ENCODE measurements at regions not wholly inside any gene's neighbourhood (a gene's known extent, or its start where the extent isn't known, plus 50 kb on each side); places are given as distances from the start of the nearest gene placed in this dataset.
"Not testable (repeated sequence)": the region's sequence is repeated elsewhere in the genome, so short reads cannot be mapped to it uniquely, and the experiment has no call there.

DNA sequence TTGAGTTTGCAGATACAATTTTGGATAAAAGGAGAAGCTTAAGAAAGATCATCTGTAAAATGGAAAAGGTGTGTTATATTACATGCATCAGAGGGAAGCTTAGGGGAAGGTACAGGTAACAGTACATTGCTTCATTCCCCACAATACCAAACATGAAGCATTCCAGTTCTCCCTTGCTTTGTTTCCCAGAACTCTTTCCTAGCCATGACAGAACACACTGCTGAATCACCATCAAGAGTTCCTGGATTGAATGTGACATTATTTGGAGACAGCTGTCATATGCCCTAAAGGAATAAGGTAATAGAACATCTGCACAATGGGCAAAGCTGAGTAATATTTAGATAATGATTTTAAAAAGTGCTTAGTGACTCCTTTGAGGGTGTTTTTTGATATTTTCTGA, 303.5 kb upstream of the ST8SIA4 start:
- DNase-seq (ENCODE audit: low spot score) = no peak

DNA sequence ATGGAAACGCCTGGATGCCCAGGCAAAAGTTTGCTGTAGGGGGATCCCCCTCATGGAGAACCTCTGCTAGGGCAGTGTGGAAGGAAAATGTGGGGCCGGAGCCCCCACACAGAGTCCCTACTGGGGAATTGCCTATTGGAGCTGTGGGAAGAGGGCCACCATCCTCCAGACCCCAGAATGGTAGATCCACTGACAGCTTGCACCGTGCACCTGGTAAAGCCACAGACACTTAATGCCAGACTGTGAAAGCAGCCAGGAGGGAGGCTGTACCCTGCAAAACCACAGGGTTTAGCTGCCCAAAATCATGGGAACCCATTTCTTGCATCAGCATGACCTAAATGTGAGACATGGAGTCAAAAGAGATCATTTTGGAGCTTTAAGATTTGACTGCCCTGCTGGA, 302.0 kb upstream of the ST8SIA4 start:
- not testable (repeated sequence) for DNase-seq (ENCODE audit: low spot score)

GRCh38 chr5:101180365-101180764, 277.3 kb upstream of the ST8SIA4 start:
- not testable (repeated sequence) for DNase-seq (ENCODE audit: low spot score)

DNA sequence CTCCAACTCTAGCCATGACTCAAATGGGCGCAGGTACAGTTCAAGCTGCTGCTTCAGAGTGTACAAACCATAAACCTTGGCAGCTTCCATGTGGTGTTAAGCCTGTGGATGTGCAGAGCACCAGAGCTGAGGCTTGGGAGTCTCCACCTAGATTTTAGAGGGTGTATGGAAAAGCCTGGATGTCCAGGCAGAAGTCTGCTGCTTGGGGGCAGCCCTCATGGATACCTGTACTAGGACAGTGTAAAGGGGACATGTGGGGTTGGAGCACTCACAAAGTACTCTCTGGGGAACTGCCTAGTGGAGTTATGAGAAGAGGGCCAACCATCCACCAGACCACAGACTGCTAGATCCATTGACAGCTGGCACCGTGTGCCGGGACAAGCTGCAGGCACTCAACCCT, 273.5 kb upstream of the ST8SIA4 start:
- DNase-seq (ENCODE audit: low spot score) = no peak

DNA sequence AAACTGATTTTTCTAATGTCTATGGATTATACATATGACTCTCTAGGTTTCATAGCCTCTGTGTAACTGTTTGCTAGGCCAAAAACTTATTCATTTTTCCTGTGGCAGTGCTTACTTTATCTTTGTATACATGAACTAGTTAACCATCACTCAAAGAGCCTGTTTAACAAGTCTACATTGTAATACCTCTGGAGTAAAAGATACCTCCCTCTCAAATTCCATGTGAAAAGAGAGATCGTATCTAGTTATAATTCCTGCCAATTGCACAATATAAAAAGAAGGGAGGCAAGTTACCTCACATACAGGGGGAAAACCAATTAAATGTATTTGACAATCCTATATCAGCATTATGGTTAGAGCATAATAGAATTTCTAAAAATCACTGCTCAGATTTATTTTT, 271.9 kb upstream of the ST8SIA4 start:
- no peak for DNase-seq (ENCODE audit: low spot score)

DNA sequence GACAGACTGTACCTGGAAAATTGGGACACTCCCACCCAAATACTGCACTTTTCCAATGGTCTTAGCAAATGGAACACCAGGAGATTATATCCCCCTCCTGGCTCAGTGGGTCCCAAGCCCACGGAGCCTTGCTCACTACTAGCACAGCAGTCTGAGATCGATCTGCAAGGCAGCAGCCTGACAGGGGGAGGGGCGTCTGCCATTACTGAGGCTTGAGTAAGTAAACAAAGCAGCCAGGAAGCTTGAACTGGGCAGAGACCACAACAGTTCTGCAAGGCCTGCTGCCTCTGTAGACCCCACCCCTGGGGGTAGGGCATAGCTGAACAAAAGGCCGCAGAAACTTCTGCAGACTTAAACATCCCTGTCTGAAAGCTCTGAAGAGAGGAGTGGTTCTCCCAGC, 260.0 kb upstream of the ST8SIA4 start:
- no peak for DNase-seq (ENCODE audit: low spot score)

- DNase-seq (ENCODE audit: low spot score) = no peak
These were observed 256.9 kb upstream of the ST8SIA4 start for GRCh38 chr5:101160002-101160401.

GRCh38 chr5:101159006-101159405, 255.9 kb upstream of the ST8SIA4 start:
- no peak for DNase-seq (ENCODE audit: low spot score)

DNA sequence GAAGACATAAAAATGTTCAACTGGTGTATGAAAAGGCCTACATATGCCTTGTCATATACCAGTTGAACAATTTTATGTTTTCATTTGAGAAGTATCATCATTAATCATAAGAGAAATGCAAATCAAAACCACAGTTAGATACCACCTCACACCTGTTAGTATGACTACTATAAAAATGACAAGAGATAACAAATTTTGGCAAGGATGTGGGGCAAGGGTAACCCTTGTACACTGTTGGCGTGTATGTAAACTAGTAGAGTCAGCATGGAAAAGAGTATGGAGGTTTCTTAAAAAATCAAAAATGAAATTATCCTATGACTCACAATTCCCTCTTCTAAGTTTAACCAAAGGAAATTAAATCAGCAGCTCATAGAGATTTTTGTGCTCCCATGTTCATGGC, 250.4 kb upstream of the ST8SIA4 start:
- no peak for DNase-seq (ENCODE audit: low spot score)

DNA sequence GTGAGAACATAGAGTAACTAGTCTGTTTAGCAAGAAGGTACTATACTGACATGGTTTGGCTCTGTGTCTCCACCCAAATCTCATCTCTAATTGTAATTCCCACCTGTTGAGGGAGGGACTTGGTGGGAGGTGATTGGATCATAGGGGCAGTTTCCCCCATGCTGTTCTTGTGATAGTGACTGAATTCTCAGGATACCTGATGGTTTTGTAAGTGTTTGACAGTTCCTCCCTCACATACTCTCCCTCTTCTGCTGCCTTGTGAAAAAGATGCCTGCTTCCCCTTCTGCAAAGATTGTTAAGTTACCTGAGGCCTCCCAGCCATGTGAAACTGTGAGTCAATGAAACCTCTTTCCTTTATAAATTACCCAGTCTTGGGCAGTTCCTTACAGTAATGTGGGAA, 240.4 kb upstream of the ST8SIA4 start:
- no peak for DNase-seq (ENCODE audit: low spot score)

GRCh38 chr5:101142102-101142501, 239.0 kb upstream of the ST8SIA4 start:
- DNase-seq (ENCODE audit: low spot score) = no peak

DNA sequence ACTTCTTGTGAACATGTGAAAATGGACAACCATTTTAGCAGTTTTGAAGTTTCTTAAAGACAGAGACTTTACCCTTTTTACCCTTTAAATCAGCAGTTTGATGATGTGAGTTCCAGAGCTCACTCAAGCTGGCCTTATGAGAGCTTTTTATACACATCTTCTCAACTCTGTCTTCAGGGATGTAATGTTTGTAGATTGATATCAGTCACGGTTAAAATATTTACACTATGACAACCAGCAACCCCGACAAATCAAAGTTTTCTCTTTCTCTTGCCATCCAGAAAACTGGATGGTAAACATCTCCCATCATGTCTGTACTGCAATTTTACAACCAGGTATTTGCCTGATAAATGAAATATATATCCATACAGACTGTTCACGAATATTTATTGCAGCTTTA, 233.4 kb upstream of the ST8SIA4 start:
- no peak for DNase-seq (ENCODE audit: low spot score)

- no peak for DNase-seq (ENCODE audit: low spot score)
These were observed 220.3 kb upstream of the ST8SIA4 start for GRCh38 chr5:101123363-101123762.

- DNase-seq (ENCODE audit: low spot score) = no peak
These were observed 209.6 kb upstream of the ST8SIA4 start for GRCh38 chr5:101112645-101113044.

- no peak for DNase-seq (ENCODE audit: low spot score)
These were observed 200.8 kb upstream of the ST8SIA4 start for GRCh38 chr5:101103874-101104273.

GRCh38 chr5:101102506-101102905, 199.4 kb upstream of the ST8SIA4 start:
- DNase-seq (ENCODE audit: low spot score) = no peak

DNA sequence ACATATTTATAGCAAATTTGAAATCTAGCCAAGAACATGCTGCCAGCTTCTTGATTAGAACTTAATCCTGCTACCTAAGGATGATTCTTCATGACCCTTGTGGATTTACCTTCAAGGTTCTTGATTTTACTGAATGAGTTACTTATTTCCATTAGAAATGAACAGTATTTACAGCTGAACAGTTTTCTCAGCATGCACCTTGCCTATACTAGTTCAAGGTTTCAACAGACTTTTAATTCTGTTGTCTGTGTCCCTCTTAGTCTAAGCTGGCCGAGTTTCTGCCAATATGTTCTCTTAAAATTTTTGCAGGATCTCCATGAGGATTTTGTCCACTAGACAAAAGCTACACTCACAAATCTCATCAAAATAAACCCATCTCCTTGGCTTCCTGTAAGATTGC, 188.8 kb upstream of the ST8SIA4 start:
- no peak for DNase-seq (ENCODE audit: low spot score)

DNA sequence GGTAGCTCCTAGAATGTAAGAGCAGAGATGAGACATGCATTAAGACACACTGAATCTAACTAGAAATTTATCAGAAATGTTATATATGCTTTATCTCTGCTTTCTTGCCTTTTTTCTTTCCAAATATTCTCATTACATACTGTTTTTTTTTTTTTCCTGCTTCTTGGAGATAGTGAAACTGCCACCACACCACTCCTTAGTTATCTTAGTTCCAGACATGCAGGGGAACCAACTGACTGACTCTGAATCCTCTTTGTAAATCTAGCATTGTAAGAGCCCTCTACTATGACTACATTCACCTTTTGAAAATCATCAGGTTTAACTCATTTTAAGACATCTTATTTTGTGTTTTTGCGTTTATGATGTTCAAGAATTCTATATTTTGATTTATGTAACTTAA, 181.3 kb upstream of the ST8SIA4 start:
- DNase-seq (ENCODE audit: low spot score) = no peak

GRCh38 chr5:101080462-101081240, 177.6 kb upstream of the ST8SIA4 start:
- DNase-seq (ENCODE audit: low spot score) = no peak

- DNase-seq (ENCODE audit: low spot score) = no peak
These were observed 165.2 kb upstream of the ST8SIA4 start for GRCh38 chr5:101068298-101068697.

- DNase-seq (ENCODE audit: low spot score) = no peak
These were observed 164.3 kb upstream of the ST8SIA4 start for GRCh38 chr5:101067429-101067828.

DNA sequence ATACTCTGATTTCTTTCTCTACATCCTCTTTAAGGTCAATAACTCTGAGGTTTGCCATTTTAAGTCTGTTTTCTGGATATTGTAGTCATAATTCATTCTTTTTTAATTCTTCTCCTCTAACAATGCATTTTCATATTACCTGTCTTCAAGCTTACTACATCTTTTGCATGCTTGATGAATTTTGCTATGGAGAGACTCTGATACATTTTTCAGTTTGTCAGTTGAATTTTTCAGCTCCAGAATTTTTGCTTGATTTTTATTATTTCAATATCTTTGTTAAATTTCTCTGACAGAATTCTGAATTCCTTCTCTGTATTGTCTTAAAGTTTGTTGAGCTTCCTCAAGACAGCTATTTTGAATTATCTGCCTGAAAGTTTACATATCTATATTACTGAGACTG, 159.8 kb upstream of the ST8SIA4 start:
- no peak for DNase-seq (ENCODE audit: low spot score)

GRCh38 chr5:101047181-101047580, 144.1 kb upstream of the ST8SIA4 start:
- no peak for DNase-seq (ENCODE audit: low spot score)

DNA sequence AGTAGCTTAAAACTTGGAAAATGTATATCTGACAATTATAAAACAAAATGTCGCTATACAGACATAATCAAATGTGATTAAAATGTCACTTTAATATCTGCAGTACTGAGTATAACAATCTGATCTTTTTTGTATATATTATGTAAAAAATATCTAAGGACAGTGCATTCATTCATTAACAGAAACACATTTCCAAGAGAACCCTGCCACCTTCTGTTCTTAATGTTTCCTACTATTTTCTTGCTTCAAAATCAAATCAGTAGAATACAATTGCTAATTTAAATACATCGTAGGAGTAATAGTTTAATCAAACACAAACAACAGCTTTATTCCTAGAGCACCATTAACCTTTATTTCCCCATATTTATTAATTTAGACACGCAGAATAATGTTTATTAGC, 142.6 kb upstream of the ST8SIA4 start:
- DNase-seq (ENCODE audit: low spot score) = no peak

Data from mucosa of gallbladder (tissue), 1 donor.